GM12864 (cell line): ENCODE measurements at regions not wholly inside any gene's neighbourhood (a gene's known extent, or its start where the extent isn't known, plus 50 kb on each side); places are given as distances from the start of the nearest gene placed in this dataset.

Source experiments
- DNase-seq: peaks from one replicate; pipeline ENCODE4 v3.0.0-alpha.2; 2011; ENCODE audit warnings: low read depth
- H3K4me3 ChIP-seq: 2 replicates; pipeline ENCODE4 v1.5.1; 2011; ENCODE audit warnings: mild to moderate bottlenecking, low read depth, low read length, control low read depth
- TF ChIP-seq, protein P1 (sequence below): IDR thresholded peaks from 2 replicates; pipeline ENCODE4 v1.5.1; 2011; ENCODE audit warnings: low read depth, mild to moderate bottlenecking, moderate library complexity, low read length, control low read depth, inconsistent platforms; ENCODE audit errors: missing control alignments

- no peak for DNase-seq
- TF ChIP-seq, protein P1, sequence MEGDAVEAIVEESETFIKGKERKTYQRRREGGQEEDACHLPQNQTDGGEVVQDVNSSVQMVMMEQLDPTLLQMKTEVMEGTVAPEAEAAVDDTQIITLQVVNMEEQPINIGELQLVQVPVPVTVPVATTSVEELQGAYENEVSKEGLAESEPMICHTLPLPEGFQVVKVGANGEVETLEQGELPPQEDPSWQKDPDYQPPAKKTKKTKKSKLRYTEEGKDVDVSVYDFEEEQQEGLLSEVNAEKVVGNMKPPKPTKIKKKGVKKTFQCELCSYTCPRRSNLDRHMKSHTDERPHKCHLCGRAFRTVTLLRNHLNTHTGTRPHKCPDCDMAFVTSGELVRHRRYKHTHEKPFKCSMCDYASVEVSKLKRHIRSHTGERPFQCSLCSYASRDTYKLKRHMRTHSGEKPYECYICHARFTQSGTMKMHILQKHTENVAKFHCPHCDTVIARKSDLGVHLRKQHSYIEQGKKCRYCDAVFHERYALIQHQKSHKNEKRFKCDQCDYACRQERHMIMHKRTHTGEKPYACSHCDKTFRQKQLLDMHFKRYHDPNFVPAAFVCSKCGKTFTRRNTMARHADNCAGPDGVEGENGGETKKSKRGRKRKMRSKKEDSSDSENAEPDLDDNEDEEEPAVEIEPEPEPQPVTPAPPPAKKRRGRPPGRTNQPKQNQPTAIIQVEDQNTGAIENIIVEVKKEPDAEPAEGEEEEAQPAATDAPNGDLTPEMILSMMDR: no peak
- H3K4me3 ChIP-seq: no peak overlapping the region
These were observed 289.5 kb upstream of the SGK1 start for GRCh38 chr6:134607411-134607810.

DNA sequence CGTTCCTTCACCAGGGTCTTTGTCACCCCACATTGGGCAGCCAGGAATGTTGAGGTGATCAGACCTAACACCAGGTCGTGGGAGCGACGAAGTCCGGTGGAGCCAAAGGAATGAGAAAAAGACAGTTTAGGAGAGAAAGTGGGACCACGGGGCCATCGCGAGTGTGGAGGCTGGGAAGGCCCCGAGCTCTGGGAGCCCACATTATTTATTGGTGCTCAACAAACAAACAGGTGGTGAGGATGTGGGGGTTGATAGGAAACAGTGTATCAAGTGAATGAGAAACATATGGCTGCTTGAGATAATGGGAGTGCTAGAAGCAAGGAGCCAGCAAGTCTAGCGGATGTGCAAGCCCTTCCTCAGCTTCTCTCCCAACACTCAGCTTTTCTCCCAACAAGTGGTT, 287.1 kb upstream of the SGK1 start:
- DNase-seq: no peak
- TF ChIP-seq, protein P1: no peak
- no peak overlapping the region for H3K4me3 ChIP-seq

- TF ChIP-seq, protein P1: no peak
- no peak overlapping the region for H3K4me3 ChIP-seq
- DNase-seq: no peak
These were observed 286.2 kb upstream of the SGK1 start for GRCh38 chr6:134604014-134604676.

DNA sequence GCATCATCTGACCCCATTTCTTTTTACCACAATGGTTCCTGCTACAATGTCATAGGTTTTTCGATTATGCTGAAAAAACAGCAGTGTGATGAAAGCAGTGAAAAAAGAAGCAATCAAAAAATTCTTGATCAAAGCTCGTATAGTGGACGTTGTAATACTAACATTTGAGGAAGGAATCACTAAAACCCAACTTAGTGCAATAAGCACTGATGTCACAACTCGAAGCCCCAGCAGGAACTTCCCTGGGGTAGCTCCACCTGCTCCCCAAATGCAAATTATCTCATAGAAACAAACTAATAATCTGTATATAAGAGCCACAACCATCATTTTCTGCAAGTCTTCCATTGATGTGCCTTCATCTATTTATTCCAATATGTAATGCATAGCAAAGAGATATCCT, 285.6 kb upstream of the SGK1 start:
- TF ChIP-seq, protein P1: no peak
- H3K4me3 ChIP-seq: no peak overlapping the region
- DNase-seq: no peak

GRCh38 chr6:134602123-134602522, 284.2 kb upstream of the SGK1 start:
- H3K4me3 ChIP-seq: no peak overlapping the region
- TF ChIP-seq, protein P1: no peak
- DNase-seq: no peak

GRCh38 chr6:134600671-134601070, 282.8 kb upstream of the SGK1 start:
- DNase-seq: no peak
- no peak overlapping the region for H3K4me3 ChIP-seq
- TF ChIP-seq, protein P1: no peak

GRCh38 chr6:134599079-134599478, 281.2 kb upstream of the SGK1 start:
- no peak overlapping the region for H3K4me3 ChIP-seq
- TF ChIP-seq, protein P1: no peak
- no peak for DNase-seq
